Colon (tissue), 2 donors: ENCODE measurements at regions not wholly inside any gene's neighbourhood (a gene's known extent, or its start where the extent isn't known, plus 50 kb on each side); places are given as distances from the start of the nearest gene placed in this dataset.

Experiments
- FAIRE-seq: peaks from 2 replicates; lab custom pipeline; 2012; peaks lifted over from hg19 to GRCh38; lab: Jason Lieb, UNC
- donor health status: control.
- donor health status: control.

DNA sequence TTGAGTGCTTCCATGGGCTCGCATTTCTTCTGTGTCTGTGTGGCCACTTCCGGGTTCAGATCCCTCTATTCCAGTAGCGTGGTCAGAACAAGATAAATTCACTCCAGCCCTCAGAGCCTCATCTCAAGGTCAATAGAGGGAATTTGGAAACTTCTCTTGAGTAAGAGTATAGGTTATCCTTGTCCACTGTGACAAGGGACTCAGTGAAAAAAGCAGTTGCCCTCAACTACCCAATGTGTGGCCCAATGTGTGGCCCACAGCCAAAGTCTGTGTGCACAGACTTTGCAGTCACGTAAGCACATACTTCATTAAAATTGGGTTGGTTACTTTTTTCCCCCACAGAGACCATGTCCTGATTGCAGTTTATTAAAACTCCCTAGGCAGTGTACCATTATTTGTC lies 305.6 kb upstream of the SEMA6D start:
- no peak for FAIRE-seq

DNA sequence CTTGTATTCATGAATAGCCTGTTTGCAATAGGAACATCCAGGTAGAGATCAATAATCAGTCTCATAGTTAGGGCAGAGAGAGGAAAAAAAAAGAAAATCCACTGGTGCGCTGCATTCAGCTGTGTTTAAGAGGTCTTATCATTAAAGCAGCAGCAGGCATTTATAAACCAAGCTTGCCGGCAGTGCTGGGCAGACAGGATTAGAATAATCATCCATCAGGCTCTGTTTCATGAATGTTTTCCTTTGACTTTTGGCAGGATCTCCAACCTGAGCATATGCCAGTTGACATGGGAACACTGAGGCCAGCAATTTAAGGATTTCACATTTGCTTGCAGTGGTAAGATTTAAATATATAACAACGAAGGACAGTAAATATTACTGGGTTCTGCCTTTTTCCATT lies 305.2 kb upstream of the SEMA6D start:
- FAIRE-seq, result no peak

GRCh38 chr15:47412802-47413201 lies 304.5 kb upstream of the SEMA6D start:
- no peak for FAIRE-seq

DNA sequence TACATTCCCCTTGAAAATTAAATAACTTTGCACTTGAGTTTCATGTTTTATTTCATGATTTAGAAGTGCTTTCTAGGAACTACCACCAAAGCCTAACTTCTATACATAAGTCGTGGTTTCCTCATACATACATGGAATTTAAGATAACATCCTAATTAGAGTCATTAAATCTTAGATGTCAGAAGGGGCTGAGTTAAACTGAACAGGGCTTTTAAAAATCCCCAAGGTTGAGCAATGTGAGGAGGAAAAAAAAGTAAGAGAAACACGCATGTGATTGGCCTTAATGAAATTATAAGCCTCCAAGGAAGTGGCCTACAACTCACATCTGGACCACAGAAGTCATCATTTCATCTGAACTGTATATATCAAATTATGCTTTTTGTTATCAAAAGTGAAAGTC lies 303.1 kb upstream of the SEMA6D start:
- no peak for FAIRE-seq

DNA sequence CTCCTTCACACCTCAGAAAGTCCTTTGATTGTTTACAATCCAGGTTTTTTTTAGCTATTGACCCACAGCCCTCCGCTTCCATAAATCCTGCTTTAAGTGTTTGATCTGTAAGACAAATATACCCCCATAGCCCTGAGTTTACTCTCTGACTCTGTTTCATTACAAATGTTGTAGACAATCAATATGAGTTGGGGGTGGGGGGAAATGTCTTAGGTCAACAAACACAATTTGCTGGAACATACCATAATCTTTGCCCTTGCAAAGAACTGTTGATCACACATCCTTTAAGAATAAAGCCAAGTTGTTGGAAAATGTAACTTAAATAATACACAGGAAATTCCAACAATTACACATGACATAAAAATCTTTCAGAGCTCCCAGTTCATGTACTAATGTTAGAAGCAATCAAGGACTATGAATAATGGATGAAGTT lies 301.8 kb upstream of the SEMA6D start:
- FAIRE-seq, result no peak

GRCh38 chr15:47422881-47423665 lies 294.2 kb upstream of the SEMA6D start:
- no peak for FAIRE-seq

- FAIRE-seq, result no peak
Measured at GRCh38 chr15:47427463-47427862, 289.8 kb upstream of the SEMA6D start.

DNA sequence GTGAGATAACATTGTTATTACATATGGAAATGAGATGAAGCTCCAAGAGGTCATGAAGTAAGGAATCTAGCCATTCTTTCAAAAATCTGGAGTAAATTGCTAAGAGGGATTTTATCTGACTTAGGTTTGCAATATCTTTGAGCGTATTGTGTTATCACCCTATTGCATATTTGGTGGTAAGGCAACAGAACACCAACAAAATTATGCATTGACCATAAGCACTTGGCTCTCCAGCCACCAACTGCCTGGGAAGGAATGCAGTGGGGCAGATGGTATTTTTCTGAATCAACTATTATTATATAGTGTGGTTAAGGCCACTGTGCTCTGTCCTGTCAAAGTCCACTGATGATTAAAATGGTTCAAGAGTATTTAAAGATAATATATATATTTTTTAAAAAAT lies 287.9 kb upstream of the SEMA6D start:
- no peak for FAIRE-seq

GRCh38 chr15:47431501-47431900 lies 285.8 kb upstream of the SEMA6D start:
- no peak for FAIRE-seq

DNA sequence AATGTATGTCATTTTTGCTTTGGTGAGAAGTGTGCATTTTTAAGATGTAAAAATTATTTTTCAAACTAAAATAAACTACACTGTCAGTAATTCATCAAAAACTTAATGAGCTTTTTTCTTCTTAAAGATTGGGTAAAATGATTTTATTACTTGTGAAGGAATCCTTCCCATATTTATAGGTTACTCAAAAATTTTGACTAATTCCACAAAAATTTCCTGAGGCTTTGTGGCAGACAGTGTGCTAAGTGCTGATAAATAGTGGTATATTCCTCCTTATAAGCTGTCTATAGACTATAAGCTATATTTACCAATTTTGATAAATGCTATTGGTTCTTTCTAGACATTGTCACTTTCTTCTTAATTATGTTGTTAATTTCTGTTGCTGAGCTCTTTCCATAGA lies 284.5 kb upstream of the SEMA6D start:
- no peak for FAIRE-seq

DNA sequence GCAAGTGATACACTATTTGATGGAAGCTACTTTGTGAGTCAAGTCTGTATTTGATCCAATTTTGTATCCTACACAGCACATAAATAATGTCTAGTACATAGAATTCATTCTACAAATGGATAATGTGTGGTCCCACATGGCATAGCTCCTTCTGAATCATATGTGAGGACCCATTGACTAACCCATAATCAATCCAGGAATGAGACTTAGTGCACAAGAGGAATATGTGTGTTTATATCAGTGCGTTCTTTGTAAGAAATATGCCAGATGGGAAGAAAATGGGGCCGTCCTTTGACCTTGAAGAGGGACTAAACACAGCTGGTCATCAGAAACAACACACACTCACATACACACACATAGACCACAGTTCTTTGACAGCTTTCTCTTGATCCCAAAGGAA lies 282.7 kb upstream of the SEMA6D start:
- no peak for FAIRE-seq

GRCh38 chr15:47437491-47437890 lies 279.8 kb upstream of the SEMA6D start:
- FAIRE-seq, result no peak

DNA sequence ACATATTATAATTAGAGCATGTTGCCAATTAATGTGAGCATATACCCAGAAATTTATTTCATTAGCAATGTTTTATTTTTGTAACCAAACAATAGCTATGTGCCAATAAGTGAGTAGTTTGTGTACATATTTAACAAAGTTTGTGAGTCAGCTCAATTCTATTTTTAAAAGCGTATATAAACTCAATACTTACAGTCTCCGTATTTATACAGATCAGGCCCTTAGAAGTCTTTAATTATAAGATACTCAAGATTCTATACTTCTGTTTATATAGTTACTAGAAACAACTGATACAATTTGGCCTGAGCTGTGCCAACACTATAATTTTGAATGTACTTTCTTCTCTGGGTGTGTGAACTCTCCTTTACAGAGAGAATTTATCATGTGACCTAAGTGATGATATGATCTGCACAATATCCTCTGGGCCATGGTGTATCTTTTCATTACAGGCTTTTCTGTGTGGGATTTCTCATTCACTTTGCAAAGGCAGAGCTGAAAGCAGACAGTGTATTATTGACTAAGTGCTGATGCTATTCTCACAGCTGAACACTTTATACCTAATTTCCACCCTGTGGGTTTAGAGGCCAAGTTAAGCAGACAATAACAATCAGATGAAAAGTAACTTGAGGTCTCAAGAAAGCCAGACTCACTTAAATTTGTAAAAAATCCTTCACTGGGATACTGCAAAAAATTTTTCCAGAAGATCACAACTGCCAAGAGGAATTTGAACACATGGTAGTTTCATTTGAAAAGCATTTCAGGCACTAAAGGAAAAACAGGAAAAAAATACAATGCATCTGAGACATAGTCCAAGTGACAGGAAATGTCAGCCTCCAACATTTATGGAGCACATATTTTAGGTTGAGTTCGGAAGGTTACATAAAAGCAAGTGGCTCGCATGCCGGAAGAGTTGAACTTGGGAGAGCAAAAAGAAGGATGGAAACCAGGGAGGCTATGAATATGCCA lies 277.9 kb upstream of the SEMA6D start:
- no peak for FAIRE-seq

DNA sequence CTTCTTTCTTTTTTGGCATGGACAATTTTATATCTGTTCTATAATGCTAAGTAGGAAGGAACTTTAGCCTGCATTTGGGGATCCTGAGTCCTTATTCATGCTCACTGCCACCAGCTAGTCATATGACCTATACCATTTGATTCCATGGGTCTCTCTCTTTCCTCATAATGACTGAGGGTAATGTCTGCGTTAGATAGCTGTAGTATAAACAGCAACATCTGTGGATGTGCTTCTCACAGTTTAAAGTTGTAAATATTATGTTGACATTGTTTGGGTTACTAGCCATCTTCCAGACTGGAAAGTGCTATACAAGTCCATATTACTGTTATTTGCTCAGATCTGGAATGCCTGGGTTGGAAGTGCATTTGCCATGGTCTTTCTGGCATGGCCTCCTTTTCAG lies 274.9 kb upstream of the SEMA6D start:
- no peak for FAIRE-seq

DNA sequence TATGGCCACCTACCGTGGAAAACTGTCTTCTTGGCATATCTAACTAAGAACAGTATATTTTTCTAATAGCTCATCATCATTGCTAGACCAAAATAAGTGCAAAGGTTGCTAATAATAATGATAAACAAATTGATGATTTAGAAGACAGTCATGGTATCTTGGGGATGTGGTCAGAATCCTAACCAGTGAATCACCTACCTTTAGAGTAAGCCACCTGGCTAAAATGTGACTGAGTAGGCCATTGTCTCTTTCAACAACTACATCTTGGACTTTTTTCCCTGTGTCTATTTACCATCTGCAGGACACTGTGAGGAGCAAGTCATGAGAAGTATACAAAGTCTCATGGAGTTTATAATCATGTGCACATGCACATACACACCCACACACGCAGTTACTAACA lies 273.5 kb upstream of the SEMA6D start:
- FAIRE-seq, result no peak

- FAIRE-seq, result no peak
Measured at GRCh38 chr15:47445723-47446392, 271.4 kb upstream of the SEMA6D start.

DNA sequence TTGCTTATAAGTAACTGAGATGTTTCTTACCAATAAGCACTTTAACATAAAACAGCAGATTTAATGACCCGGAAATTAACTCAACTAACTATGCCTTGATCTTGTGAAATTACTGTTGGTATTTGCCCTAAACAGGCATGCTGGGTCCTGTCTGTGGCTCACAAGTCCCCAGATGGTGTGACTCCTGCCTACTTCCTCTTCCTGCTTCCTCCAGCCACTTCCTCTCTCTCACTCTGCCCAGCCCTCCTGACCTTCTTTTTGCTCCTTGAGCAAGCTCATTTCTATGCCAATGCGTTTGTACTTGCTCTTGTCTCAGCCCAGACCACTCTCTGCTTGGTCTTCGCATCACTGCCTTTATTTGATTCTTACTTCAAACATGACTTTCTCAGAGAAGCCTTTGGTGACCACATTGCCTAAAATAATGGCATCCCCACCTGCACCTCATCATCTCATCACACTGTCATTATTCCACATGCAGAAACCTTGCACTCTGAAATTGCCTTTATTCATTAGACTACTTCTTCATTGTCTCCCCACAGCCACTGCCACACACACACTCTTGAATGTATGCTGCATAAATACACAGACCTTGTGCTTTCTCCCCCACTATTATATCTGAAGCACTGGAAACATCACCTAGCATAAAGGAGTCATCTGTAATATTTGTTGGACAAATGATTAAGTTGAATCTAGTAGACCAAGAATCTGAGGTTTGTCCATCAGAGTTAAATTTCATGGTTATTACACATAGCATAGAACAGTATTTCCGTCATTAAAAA lies 256.3 kb upstream of the SEMA6D start:
- FAIRE-seq, result no peak

DNA sequence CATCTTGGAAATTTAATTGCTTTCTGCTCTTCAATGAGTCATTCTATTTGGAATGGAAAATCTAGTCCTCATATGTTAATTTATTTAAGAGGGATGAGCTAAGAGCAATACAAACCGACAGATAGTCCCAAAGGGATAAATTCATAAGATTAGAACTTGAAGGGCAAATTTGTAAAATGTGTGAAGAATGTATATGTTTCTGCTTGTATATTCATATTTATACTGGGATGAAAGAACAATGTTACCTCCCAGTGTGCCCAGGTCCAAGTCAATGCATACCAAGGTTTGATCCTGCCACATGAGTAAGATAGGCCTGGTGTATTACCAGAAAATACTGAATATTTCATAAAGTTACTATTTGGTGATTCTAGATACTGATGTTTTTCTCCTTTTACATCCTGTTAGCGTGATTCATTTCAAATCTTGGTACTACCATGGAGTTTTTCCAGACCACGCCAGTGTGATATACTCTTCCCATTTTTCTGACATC lies 255.6 kb upstream of the SEMA6D start:
- no peak for FAIRE-seq

DNA sequence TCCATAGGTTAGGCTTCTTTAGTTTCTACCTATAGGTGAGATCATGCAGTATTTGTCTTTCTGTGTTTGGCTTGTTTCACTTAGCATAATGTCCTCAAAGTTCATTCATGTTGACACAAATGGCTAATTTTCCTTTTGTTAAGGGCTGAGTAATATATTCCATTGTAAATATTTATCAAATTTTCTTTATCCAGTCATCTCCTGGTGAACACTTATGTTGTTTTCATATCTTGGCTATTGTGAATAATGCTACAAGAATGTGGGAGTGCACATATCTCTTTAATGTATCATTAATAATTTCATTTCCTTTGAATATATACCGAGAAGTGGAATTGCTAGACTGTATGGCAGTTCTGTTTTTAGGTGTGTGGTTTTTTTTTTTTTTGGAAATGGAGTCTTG lies 250.9 kb upstream of the SEMA6D start:
- no peak for FAIRE-seq

DNA sequence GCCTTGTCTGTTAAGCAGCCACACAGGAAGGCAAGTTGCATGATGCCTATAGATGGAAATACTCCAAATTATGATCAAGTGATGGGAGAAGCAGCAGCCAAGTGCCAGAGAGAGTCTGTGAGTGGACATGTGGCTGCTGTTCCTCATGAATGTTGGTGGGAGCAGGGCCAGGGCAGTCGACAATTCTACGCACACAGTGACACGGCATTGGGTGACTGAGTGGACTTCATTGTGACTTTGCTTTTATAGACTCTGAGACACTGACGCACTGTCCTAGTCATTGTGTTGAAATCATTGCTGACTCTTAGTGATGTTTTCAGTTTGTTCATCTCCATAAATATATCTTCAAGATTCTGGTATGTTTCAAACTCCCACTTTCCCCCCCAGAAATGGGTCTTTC lies 246.3 kb upstream of the SEMA6D start:
- no peak for FAIRE-seq

DNA sequence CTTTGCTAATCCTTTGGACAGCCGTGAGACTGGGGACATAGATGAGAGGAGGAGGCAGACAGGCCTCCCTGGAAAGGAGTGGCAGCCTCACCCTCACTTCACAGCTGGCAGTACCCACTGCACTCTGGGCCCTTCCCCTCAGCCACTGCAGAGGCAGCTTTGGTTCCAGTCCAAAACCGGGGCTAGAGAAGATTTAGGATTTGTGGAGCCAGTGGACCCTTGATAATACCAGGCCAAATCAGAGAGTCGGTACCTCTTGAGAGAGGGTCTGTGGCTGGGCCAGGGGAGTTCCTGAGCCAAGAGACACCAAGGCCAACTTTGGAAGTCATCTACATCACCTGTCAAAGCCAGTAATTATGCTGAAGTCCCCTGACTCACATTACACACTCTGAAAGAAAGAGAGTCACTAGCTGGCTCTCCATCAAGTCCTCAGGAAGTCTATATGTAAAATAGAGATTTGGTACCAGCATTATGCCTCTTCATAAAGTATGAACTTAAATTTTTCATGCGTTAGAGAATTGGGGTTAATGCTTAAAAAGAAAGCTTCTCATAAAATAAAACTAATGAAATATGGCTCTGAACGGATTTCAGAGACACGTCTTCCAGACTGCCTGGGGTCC lies 244.1 kb upstream of the SEMA6D start:
- FAIRE-seq, result no peak
